Transverse colon (tissue), 4 donors: ENCODE measurements at regions not wholly inside any gene's neighbourhood (a gene's known extent, or its start where the extent isn't known, plus 50 kb on each side); places are given as distances from the start of the nearest gene placed in this dataset.
A peak's percentile ranks its signal among the peaks of the same experiment; 100 is the strongest.

Experiments
- DNase-seq: peaks from one replicate; pipeline ENCODE4 v3.0.0-alpha.2; 2019
- H3K27ac ChIP-seq, 4 donors: fragments of 200-600 bp; sonication (generic); 2 replicates each; pipeline ENCODE4 v1.5.1; 2016 to 2018; ENCODE audit warnings: inconsistent platforms in 4 of 4
- H3K27me3 ChIP-seq: fragments of 200-600 bp; sonication (generic); 2 replicates; pipeline ENCODE4 v1.5.1; 2017; ENCODE audit warnings: inconsistent platforms
- H3K36me3 ChIP-seq, 4 donors: fragments of 200-600 bp; sonication (generic); 2 replicates each; pipeline ENCODE4 v1.5.1; 2017 to 2019; ENCODE audit warnings: inconsistent platforms in 4 of 4
- H3K4me1 ChIP-seq, 4 donors: fragments of 200-600 bp; sonication (generic); 2 replicates each; pipeline ENCODE4 v1.5.1; 2017 to 2020; ENCODE audit warnings: inconsistent platforms in 4 of 4
- H3K4me3 ChIP-seq, 4 donors: fragments of 200-600 bp; sonication (generic); 1 replicate in 1 of 4; 2 replicates in 3 of 4; pipeline versions ENCODE4 v1.5.1 to v1.6.1; 2017 to 2019; ENCODE audit warnings: inconsistent platforms in 4 of 4
- H3K9me3 ChIP-seq, 2 donors: fragments of 200-600 bp; sonication (generic); 2 replicates each; pipeline ENCODE4 v1.5.1; 2017 to 2019; ENCODE audit warnings: inconsistent platforms in 2 of 2
- EP300 ChIP-seq: sonication (generic); formaldehyde crosslinking; IDR thresholded peaks from one replicate; pipeline ENCODE4 v1.6.1; 2017; ENCODE audit warnings: antibody characterized with exemption, low read depth
- POLR2A ChIP-seq: fragments of 450-650 bp; IDR thresholded peaks from one replicate; pipeline ENCODE4 v1.6.1; 2016; ENCODE audit warnings: antibody characterized with exemption, mild to moderate bottlenecking, moderate library complexity
- POLR2AphosphoS5 ChIP-seq, 3 donors: sonication (generic); formaldehyde crosslinking; IDR thresholded peaks; one replicate each; pipeline ENCODE4 v1.6.1; 2016; ENCODE audit warnings: antibody characterized with exemption in 3 of 3
- WGBS, 2 donors: methylation state at CpG; one replicate each; pipeline ENCODE4 v1.1.5; 2018; ENCODE audit warnings: low coverage in 1 of 2; 5-methylcytosine and 5-hydroxymethylcytosine counted together
- in situ Hi-C, 4 donors: fragments of 200-750 bp; cut with MboI; loops; one replicate each; pipeline versions ENCODE4 v1.15.0 to v1.15.1; 2017; ENCODE audit warnings: low sequenced_read_pairs in 3 of 4, low pct_ligation_motif_present in 1 of 4, low pct_unique_long_range_greater_than_20kb in 1 of 4
- intact Hi-C: fragments of 100-400 bp; cut with DNase I; formaldehyde crosslinking; loops from one replicate; pipeline ENCODE4 v1.15.1; 2023; ENCODE audit warnings: low total_unique reads
- TF ChIP-seq, protein P1 (sequence below), 5 experiments: fragments of 200-600 bp in 3 of 5; fragments of 450-650 bp in 2 of 5; sonication (generic) in 3 of 5; IDR thresholded peaks; 1 replicate in 2 of 5; 2 replicates in 3 of 5; pipeline ENCODE4 v1.5.1; 2016 to 2017; ENCODE audit warnings: antibody characterized with exemption in 5 of 5, inconsistent platforms in 3 of 5, mild to moderate bottlenecking in 2 of 5, moderate library complexity in 1 of 5

DNA sequence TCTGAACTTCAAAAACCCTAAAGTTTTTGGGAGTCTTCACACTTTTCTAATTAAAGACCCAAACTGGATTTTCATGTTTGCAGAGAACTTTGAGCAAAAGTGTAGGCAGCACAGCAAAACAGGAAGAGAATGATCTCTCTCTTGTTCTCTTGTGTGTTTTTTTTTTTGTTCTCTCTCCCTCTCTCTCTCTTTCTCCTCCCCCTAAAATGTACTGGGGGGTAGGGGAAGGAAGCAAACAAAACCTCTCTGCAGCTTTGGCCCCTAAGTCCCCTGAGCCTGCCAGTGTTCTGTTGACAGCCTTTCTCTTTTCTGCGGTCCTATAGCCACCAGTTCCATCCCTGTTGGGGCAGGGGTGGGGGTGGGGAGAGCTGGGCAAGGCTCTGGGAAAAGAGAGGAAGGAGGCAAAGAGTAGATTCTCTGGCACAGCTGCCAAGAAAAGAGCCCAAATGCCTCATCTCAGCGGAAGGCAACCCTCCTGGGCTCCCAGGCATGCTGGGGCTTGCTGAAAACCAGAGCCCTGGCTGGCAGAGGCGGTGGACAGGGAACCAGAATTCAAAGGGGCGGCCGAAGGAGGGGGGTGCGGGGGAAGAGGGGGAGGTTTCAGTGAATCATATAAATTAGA lies 295.3 kb downstream of the SOX9 start:
- no peak for DNase-seq
- H3K4me1 ChIP-seq: peaks cover 5 to 21% (median 15%) of the 10 kb centered on the region in 4 donors
- WGBS, 2 donors: 73% methylated on average over 6 of the region's 6 CpGs; no CpG with 5 or more reads in 1 of the 2 donors
- no peak for TF ChIP-seq POLR2A
- TF ChIP-seq POLR2AphosphoS5 (IDR thresholded peaks at IDR 0.05): no peak
- TF ChIP-seq, protein P1, sequence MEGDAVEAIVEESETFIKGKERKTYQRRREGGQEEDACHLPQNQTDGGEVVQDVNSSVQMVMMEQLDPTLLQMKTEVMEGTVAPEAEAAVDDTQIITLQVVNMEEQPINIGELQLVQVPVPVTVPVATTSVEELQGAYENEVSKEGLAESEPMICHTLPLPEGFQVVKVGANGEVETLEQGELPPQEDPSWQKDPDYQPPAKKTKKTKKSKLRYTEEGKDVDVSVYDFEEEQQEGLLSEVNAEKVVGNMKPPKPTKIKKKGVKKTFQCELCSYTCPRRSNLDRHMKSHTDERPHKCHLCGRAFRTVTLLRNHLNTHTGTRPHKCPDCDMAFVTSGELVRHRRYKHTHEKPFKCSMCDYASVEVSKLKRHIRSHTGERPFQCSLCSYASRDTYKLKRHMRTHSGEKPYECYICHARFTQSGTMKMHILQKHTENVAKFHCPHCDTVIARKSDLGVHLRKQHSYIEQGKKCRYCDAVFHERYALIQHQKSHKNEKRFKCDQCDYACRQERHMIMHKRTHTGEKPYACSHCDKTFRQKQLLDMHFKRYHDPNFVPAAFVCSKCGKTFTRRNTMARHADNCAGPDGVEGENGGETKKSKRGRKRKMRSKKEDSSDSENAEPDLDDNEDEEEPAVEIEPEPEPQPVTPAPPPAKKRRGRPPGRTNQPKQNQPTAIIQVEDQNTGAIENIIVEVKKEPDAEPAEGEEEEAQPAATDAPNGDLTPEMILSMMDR (IDR thresholded peaks at IDR 0.05): no peak
- TF ChIP-seq EP300: no peak
- no peak overlapping the region for H3K4me3 ChIP-seq
- H3K27ac ChIP-seq: peak overlapping the region in 1 of 4 donors; percentile 28
- H3K27me3 ChIP-seq: no peaks in the 10 kb centered on the region
- in situ Hi-C loops: loop anchor here in 1 of 4 donors (25.0 kb wide), 1 partner anchor 279 kb away; no protein-coding TSS in a partner anchor
- H3K36me3 ChIP-seq: peaks cover 0 to 7% (median 0%) of the 10 kb centered on the region in 4 donors
- intact Hi-C loops: no loop called here
- H3K9me3 ChIP-seq: peaks cover 10 to 13% of the 10 kb centered on the region in 2 donors

DNA sequence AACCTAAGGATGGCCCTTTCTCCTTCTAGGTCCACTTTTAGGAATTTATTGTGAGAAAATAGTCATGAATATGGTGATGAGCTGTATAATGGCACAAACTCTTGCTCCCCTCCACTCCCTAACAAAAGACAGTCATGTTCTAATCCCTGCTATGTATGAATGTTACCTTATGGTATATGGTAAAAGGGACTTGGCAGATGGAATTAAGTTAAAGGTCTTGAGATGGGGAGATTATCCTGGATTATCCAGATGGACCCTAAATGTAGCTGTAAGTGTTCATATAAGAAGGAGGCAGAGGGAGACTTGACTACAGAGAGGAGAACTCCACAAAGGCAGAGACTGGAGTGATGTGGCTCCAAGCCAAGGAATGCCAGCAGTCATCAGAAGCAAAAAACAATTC lies 296.1 kb downstream of the SOX9 start:
- peaks cover 5 to 27% (median 21%) of the 10 kb centered on the region in 4 donors for H3K4me1 ChIP-seq
- H3K4me3 ChIP-seq: no peak overlapping the region
- TF ChIP-seq EP300: no peak
- no peak for TF ChIP-seq POLR2A
- TF ChIP-seq, protein P1 (IDR thresholded peaks at IDR 0.05): no peak
- no peak for TF ChIP-seq POLR2AphosphoS5 (IDR thresholded peaks at IDR 0.05)
- H3K36me3 ChIP-seq: peaks cover 0 to 7% (median 0%) of the 10 kb centered on the region in 4 donors
- peaks cover 10 to 13% of the 10 kb centered on the region in 2 donors for H3K9me3 ChIP-seq
- H3K27me3 ChIP-seq: no peaks in the 10 kb centered on the region
- DNase-seq: no peak
- intact Hi-C loops: no loop called here
- in situ Hi-C loops: loop anchor here in 1 of 4 donors (25.0 kb wide), 1 partner anchor 280 kb away; no protein-coding TSS in a partner anchor
- H3K27ac ChIP-seq: no peak overlapping the region

DNA sequence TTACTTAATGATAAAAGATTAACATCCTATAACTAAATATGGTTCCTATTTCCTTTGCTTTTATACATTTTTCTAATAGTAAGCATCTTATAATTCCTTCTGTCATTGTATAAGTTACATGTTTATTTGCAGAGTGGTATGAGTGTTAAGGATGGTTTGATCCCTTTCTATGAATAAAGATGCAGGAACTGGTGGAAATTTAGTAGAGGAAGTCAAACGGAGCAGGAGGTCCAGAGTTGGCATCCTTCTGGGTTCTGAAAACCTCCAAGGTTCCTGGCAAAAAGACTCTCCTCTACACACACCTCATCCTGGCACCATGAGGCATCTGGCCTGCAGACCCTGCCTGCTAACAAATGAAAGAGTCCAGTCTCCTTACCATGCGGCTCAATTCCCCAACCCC lies 296.8 kb downstream of the SOX9 start:
- Histone ChIP-seq H3K27me3 (no peaks in the 10 kb centered on the region), H3K4me3 (no peak overlapping the region), H3K4me1 (peaks cover 5 to 34% (median 23%) of the 10 kb centered on the region in 4 donors), H3K36me3 (peaks cover 0 to 7% (median 0%) of the 10 kb centered on the region in 4 donors), H3K27ac (no peak overlapping the region), H3K9me3 (peaks cover 10 to 13% of the 10 kb centered on the region in 2 donors)
- intact Hi-C loops (no loop called here), in situ Hi-C loops (loop anchor here in 1 of 4 donors (25.0 kb wide), 1 partner anchor 280 kb away; no protein-coding TSS in a partner anchor)
- TF ChIP-seq POLR2AphosphoS5 (IDR thresholded peaks at IDR 0.05): no peak
- no peak for TF ChIP-seq POLR2A
- TF ChIP-seq, protein P1 (IDR thresholded peaks at IDR 0.05): no peak
- TF ChIP-seq EP300: no peak
- 90 to 100% methylated on average over 1 to 2 of the region's 2 CpGs for WGBS, 2 donors
- DNase-seq: no peak

DNA sequence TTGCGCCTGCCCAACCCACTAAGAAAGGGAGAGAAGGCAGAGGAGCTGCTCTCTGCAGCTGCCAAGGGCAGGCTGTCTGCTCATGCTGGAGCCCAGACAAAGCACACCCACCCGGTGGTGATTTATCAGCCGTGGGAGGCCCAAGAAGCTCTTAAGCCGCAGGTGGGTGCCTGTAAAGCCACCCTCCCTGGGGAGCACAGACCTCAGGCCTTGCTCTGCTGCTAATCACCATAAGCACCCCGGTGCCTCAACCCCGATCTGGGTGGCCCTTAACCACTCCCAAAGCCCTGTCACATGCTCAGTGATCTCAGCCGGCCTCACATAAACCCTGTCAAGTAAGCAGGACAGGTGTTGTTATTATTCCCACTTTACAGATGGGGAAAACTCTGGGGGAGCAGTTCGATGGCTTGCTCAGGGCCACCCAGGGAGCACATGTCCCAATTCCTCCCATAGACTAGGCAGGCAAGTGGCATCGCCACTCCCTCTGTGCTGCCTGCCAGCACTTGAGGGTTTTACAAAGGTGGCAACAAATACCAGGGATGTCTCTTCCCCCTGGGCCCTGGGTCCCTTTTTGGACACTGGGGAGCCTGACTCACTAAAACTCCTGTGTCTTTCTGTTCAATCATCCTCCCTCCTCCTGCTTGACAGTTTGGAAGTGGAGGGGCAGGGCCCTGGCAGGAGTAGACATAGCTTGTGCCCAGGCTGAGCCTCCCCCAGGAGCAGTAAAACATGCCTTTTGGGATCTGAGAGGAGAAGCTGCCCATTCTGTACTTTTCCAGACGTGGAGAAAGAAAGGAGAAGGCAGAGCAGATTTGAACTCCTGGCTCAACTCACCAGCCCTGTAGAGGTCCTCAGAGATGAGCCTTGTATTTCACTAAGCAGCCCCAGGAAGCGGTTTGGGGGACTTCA lies 299.3 kb downstream of the SOX9 start:
- TF ChIP-seq POLR2A (no peak), POLR2AphosphoS5 (IDR thresholded peaks at IDR 0.05) (no peak), EP300 (no peak)
- TF ChIP-seq, protein P1 (IDR thresholded peaks at IDR 0.05): no peak
- H3K36me3 ChIP-seq: peaks cover 0 to 7% (median 0%) of the 10 kb centered on the region in 4 donors
- intact Hi-C loops: no loop called here
- 44 to 56% methylated on average over 4 to 8 of the region's 11 CpGs for WGBS, 2 donors
- peak overlapping the region; percentile 55 to 76 (median 62) for H3K27ac ChIP-seq
- H3K4me1 ChIP-seq: peaks cover 5 to 28% (median 21%) of the 10 kb centered on the region in 4 donors
- no peak overlapping the region for H3K4me3 ChIP-seq
- in situ Hi-C loops: loop anchor here in 1 of 4 donors (25.0 kb wide), 1 partner anchor 283 kb away; no protein-coding TSS in a partner anchor
- H3K9me3 ChIP-seq: peaks cover 10 to 13% of the 10 kb centered on the region in 2 donors
- no peaks in the 10 kb centered on the region for H3K27me3 ChIP-seq
- DNase-seq: peak; percentile 24
